ENCODE measurements at regions not wholly inside any gene's neighbourhood (a gene's known extent, or its start where the extent isn't known, plus 50 kb on each side); places are given as distances from the start of the nearest gene placed in this dataset.

DNA sequence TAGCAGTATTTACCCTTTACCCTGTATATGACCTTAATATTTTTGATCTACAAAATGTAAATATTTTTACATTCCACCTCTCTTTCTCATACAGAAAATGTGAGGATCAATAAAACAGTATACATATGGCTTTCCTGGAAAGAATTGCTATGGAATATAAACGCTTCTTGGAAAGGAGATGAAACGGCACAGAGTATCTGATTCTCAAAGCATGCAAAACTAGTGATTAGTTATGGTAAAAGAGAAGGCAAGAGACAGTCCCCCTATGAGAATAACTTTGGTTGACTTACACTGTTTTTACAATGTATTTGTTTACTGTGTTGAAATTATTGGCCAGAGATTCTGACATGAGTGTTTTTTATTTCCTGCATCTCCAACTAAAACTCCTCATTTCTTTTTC, 204.6 kb upstream of the C21orf91 start:
- Histone ChIP-seq H3K9me3 (ENCODE audit: insufficient read depth, low read depth, low read length) (no peaks in the 10 kb centered on the region), H3K36me3 (ENCODE audit: insufficient read depth, low read length) (no peaks in the 10 kb centered on the region), H3K9me2 (replicated peaks; ENCODE audit: low read depth, low read length) (no peaks in the 10 kb centered on the region), H3K4me2 (ENCODE audit: low read depth, low read length, poor library complexity, severe bottlenecking) (no peak overlapping the region), H3K79me2 (ENCODE audit: insufficient read depth, low read length) (no peaks in the 10 kb centered on the region), H4K20me1 (ENCODE audit: insufficient read depth, low read length, poor library complexity, severe bottlenecking) (no peaks in the 10 kb centered on the region), H2AFZ (ENCODE audit: low read length) (no peak overlapping the region), H3F3A (ENCODE audit: low read depth) (no peaks in the 10 kb centered on the region), H3K4me1 (ENCODE audit: insufficient read depth, low read length, poor library complexity, severe bottlenecking) (no peaks in the 10 kb centered on the region), H3K27me3 (ENCODE audit: insufficient read depth, low read length, poor library complexity, severe bottlenecking) (no peaks in the 10 kb centered on the region), H3K4me3 (ENCODE audit: low read length, poor library complexity, severe bottlenecking) (no peak overlapping the region), H3K9ac (ENCODE audit: low read depth, low read length, poor library complexity, severe bottlenecking) (no peak overlapping the region)
- TF ChIP-seq EZH2phosphoT487 (IDR thresholded peaks at IDR 0.05; ENCODE audit: borderline replicate concordance), result no peak
- TF ChIP-seq, protein P1, sequence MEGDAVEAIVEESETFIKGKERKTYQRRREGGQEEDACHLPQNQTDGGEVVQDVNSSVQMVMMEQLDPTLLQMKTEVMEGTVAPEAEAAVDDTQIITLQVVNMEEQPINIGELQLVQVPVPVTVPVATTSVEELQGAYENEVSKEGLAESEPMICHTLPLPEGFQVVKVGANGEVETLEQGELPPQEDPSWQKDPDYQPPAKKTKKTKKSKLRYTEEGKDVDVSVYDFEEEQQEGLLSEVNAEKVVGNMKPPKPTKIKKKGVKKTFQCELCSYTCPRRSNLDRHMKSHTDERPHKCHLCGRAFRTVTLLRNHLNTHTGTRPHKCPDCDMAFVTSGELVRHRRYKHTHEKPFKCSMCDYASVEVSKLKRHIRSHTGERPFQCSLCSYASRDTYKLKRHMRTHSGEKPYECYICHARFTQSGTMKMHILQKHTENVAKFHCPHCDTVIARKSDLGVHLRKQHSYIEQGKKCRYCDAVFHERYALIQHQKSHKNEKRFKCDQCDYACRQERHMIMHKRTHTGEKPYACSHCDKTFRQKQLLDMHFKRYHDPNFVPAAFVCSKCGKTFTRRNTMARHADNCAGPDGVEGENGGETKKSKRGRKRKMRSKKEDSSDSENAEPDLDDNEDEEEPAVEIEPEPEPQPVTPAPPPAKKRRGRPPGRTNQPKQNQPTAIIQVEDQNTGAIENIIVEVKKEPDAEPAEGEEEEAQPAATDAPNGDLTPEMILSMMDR (conservative IDR thresholded peaks at IDR 0.05; ENCODE audit: low read length), result no peak

- Histone ChIP-seq H3K9ac (ENCODE audit: low read depth, low read length, poor library complexity, severe bottlenecking) (no peak overlapping the region), H2AFZ (ENCODE audit: low read length) (no peak overlapping the region)
- no peak for TF ChIP-seq EZH2phosphoT487 (IDR thresholded peaks at IDR 0.05; ENCODE audit: borderline replicate concordance)
These were observed 204.0 kb upstream of the C21orf91 start for GRCh38 chr21:18023157-18023556.

DNA sequence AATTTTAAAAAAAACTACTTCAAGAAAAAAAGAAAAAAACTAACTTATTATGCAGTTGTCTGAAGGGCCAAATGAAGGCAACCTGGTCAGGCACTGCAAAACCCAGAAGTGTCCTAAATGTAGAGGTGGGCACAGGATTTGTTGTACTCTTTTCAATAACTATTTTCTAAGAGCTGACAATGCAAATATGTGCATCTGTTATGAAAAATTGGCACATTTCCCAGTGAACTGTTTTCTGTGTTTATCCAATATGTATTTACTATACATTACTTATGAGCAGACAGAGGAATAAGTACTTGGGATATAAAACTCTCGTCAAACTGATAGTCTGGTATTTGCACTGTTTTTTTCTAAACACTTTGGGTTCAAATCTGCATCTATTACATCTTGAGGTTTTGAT, 188.0 kb upstream of the C21orf91 start:
- H3K27me3 ChIP-seq (ENCODE audit: insufficient read depth, low read length, poor library complexity, severe bottlenecking), result no peaks in the 10 kb centered on the region
- H4K20me1 ChIP-seq (ENCODE audit: insufficient read depth, low read length, poor library complexity, severe bottlenecking), result no peaks in the 10 kb centered on the region
- H3K79me2 ChIP-seq (ENCODE audit: insufficient read depth, low read length), result no peaks in the 10 kb centered on the region
- H2AFZ ChIP-seq (ENCODE audit: low read length), result no peak overlapping the region
- no peaks in the 10 kb centered on the region for H3K36me3 ChIP-seq (ENCODE audit: insufficient read depth, low read length)
- no peak overlapping the region for H3K4me3 ChIP-seq (ENCODE audit: low read length, poor library complexity, severe bottlenecking)
- H3K4me1 ChIP-seq (ENCODE audit: insufficient read depth, low read length, poor library complexity, severe bottlenecking), result no peaks in the 10 kb centered on the region
- H3K9me3 ChIP-seq (ENCODE audit: insufficient read depth, low read depth, low read length), result no peaks in the 10 kb centered on the region
- no peak overlapping the region for H3K4me2 ChIP-seq (ENCODE audit: low read depth, low read length, poor library complexity, severe bottlenecking)
- TF ChIP-seq, protein P1 (conservative IDR thresholded peaks at IDR 0.05; ENCODE audit: low read length), result no peak
- TF ChIP-seq EZH2phosphoT487 (IDR thresholded peaks at IDR 0.05; ENCODE audit: borderline replicate concordance), result no peak
- H3K9ac ChIP-seq (ENCODE audit: low read depth, low read length, poor library complexity, severe bottlenecking), result no peak overlapping the region
- H3K9me2 ChIP-seq (replicated peaks; ENCODE audit: low read depth, low read length), result no peaks in the 10 kb centered on the region
- H3F3A ChIP-seq (ENCODE audit: low read depth), result no peaks in the 10 kb centered on the region

More at GRCh38 chr21:18023157-18023556, 204.0 kb upstream of the C21orf91 start:
- H3K36me3 ChIP-seq (ENCODE audit: insufficient read depth, low read length), result no peaks in the 10 kb centered on the region
- H3K4me1 ChIP-seq (ENCODE audit: insufficient read depth, low read length, poor library complexity, severe bottlenecking), result no peaks in the 10 kb centered on the region
- H3K4me2 ChIP-seq (ENCODE audit: low read depth, low read length, poor library complexity, severe bottlenecking), result no peak overlapping the region
- no peak overlapping the region for H3K4me3 ChIP-seq (ENCODE audit: low read length, poor library complexity, severe bottlenecking)
- no peaks in the 10 kb centered on the region for H3F3A ChIP-seq (ENCODE audit: low read depth)
- H3K79me2 ChIP-seq (ENCODE audit: insufficient read depth, low read length), result no peaks in the 10 kb centered on the region
- no peaks in the 10 kb centered on the region for H3K9me3 ChIP-seq (ENCODE audit: insufficient read depth, low read depth, low read length)
- no peaks in the 10 kb centered on the region for H3K9me2 ChIP-seq (replicated peaks; ENCODE audit: low read depth, low read length)
- H4K20me1 ChIP-seq (ENCODE audit: insufficient read depth, low read length, poor library complexity, severe bottlenecking), result no peaks in the 10 kb centered on the region
- H3K27me3 ChIP-seq (ENCODE audit: insufficient read depth, low read length, poor library complexity, severe bottlenecking), result no peaks in the 10 kb centered on the region

DNA sequence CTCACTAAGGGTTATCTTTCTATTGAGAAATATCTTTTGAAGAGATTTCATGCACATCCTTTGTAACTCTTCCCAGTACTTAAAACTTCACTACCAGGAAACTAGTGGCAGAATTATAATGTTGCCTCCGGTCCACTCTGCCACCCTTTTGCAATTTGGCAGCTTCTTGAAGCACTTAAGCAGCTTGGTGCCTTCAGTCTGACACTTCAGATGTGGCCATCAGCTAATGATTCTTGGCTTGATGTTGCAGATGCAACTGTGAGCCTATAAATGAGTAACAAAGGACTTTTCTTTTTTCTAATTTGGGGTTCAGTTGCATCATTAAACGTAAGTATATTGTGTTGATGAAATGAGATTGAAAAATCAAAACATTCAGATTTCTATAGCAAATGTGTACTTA, 187.5 kb upstream of the C21orf91 start:
- H3K79me2 ChIP-seq (ENCODE audit: insufficient read depth, low read length), result no peaks in the 10 kb centered on the region
- no peaks in the 10 kb centered on the region for H3K36me3 ChIP-seq (ENCODE audit: insufficient read depth, low read length)
- H2AFZ ChIP-seq (ENCODE audit: low read length), result no peak overlapping the region
- no peak overlapping the region for H3K9ac ChIP-seq (ENCODE audit: low read depth, low read length, poor library complexity, severe bottlenecking)
- H3K27me3 ChIP-seq (ENCODE audit: insufficient read depth, low read length, poor library complexity, severe bottlenecking), result no peaks in the 10 kb centered on the region
- no peaks in the 10 kb centered on the region for H4K20me1 ChIP-seq (ENCODE audit: insufficient read depth, low read length, poor library complexity, severe bottlenecking)
- TF ChIP-seq, protein P1 (conservative IDR thresholded peaks at IDR 0.05; ENCODE audit: low read length), result no peak
- no peak for TF ChIP-seq EZH2phosphoT487 (IDR thresholded peaks at IDR 0.05; ENCODE audit: borderline replicate concordance)
- no peaks in the 10 kb centered on the region for H3K4me1 ChIP-seq (ENCODE audit: insufficient read depth, low read length, poor library complexity, severe bottlenecking)
- no peaks in the 10 kb centered on the region for H3K9me2 ChIP-seq (replicated peaks; ENCODE audit: low read depth, low read length)
- H3K4me2 ChIP-seq (ENCODE audit: low read depth, low read length, poor library complexity, severe bottlenecking), result no peak overlapping the region
- H3F3A ChIP-seq (ENCODE audit: low read depth), result no peaks in the 10 kb centered on the region
- H3K4me3 ChIP-seq (ENCODE audit: low read length, poor library complexity, severe bottlenecking), result no peak overlapping the region
- no peaks in the 10 kb centered on the region for H3K9me3 ChIP-seq (ENCODE audit: insufficient read depth, low read depth, low read length)

Measured in Loucy (cell line).